Nephron (organoid): ENCODE measurements at regions not wholly inside any gene's neighbourhood (a gene's known extent, or its start where the extent isn't known, plus 50 kb on each side); places are given as distances from the start of the nearest gene placed in this dataset.
A peak's percentile ranks its signal among the peaks of the same experiment; 100 is the strongest.

Source experiments
- H3K27ac Mint-ChIP-seq, 3 experiments: 2 replicates each; pipeline ENCODE4 v1.8.0; 2020; ENCODE audit warnings: mixed read lengths in 3 of 3, mild to moderate bottlenecking in 2 of 3, moderate library complexity in 1 of 3
- H3K27me3 Mint-ChIP-seq: 2 replicates; pipeline ENCODE4 v1.8.0; 2021; ENCODE audit warnings: low read depth, mild to moderate bottlenecking, moderate library complexity, mixed read lengths
- H3K36me3 Mint-ChIP-seq: 2 replicates; pipeline ENCODE4 v1.8.0; 2020; ENCODE audit warnings: low read depth, mixed read lengths
- H3K4me1 Mint-ChIP-seq: 2 replicates; pipeline ENCODE4 v1.8.0; 2020; ENCODE audit warnings: mixed read lengths
- H3K4me3 Mint-ChIP-seq, 3 experiments: 2 replicates each; pipeline ENCODE4 v1.8.0; 2020; ENCODE audit warnings: mild to moderate bottlenecking in 3 of 3, mixed read lengths in 3 of 3, moderate library complexity in 2 of 3
- H3K9me3 Mint-ChIP-seq: 2 replicates; pipeline ENCODE4 v1.8.0; 2020; ENCODE audit warnings: mixed read lengths
- TF ChIP-seq, protein P1 (sequence below), 3 experiments: fragments of 200-600 bp; sonication (generic); IDR thresholded peaks; one replicate each; pipeline ENCODE4 v1.5.0; 2021; ENCODE audit warnings: antibody characterized with exemption in 3 of 3; ENCODE audit not compliant: unreplicated experiment in 3 of 3

DNA sequence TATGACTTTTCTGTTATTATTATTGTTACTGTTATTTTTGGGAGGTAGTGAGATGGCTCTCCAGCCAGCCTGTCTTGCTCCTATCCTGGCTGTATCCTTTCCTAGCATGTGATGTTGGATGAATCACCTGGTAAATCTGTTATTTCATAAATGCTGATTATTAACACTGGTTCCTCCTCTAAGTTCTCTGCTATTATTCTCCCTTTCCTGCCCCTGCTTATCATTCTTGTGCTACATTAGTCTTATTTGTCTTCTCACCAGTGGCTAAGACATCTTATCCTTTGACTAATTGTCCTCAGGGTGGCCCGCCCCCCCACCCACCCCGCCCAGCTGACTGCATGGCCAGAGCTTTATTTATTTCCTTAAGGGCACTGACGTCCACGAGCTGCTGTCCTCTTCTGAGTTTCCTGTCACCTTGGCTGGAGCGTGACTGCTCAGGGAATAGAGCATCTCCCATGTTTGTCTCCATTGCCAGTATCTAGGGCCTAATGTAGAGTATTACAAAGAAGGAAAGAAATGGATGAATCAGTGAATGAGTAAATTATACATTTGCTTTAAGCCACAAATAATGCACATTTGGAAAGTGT lies 110.1 kb upstream of the KLF6 start:
- no peak overlapping the region for H3K27ac Mint-ChIP-seq
- no peaks in the 10 kb centered on the region for H3K9me3 Mint-ChIP-seq
- no peak overlapping the region for H3K4me3 Mint-ChIP-seq
- H3K4me1 Mint-ChIP-seq = peaks cover 15% of the 10 kb centered on the region
- TF ChIP-seq, protein P1, sequence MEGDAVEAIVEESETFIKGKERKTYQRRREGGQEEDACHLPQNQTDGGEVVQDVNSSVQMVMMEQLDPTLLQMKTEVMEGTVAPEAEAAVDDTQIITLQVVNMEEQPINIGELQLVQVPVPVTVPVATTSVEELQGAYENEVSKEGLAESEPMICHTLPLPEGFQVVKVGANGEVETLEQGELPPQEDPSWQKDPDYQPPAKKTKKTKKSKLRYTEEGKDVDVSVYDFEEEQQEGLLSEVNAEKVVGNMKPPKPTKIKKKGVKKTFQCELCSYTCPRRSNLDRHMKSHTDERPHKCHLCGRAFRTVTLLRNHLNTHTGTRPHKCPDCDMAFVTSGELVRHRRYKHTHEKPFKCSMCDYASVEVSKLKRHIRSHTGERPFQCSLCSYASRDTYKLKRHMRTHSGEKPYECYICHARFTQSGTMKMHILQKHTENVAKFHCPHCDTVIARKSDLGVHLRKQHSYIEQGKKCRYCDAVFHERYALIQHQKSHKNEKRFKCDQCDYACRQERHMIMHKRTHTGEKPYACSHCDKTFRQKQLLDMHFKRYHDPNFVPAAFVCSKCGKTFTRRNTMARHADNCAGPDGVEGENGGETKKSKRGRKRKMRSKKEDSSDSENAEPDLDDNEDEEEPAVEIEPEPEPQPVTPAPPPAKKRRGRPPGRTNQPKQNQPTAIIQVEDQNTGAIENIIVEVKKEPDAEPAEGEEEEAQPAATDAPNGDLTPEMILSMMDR (IDR thresholded peaks at IDR 0.05; ENCODE audit: unreplicated experiment in 3 of 3) = no peak
- H3K36me3 Mint-ChIP-seq = no peaks in the 10 kb centered on the region
- peaks cover 4% of the 10 kb centered on the region for H3K27me3 Mint-ChIP-seq

DNA sequence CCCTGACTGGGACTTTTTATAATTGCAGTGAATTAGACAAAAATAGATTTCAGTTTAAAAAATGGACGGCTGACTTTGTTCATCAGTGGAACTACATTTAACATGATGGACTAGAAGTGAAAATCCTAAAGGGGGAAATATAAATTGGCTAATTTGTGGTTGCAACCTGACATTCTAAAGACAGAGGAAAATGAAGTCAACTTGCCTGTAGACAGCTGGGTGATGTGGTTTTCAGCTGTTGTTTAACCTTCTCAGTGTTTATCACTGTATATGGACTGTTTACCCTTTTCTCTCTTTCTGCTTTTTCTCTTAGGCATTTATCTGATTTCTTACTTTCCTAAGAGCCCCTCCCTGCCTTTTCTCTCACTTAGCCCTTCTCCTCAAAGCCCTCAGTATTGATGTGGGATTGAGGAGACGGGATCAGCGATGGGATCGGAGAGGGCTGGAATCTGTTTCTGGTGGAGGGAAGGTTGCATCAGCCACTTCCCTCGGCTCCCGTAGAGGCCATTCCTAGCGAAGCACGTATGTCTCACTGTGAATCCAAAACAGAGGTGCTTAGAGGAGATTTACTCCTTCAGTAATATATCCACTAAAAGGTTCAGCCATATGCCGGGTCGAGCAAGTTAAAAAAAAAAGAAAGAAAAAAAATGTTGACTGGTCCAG lies 109.0 kb upstream of the KLF6 start:
- no peaks in the 10 kb centered on the region for H3K9me3 Mint-ChIP-seq
- no peak overlapping the region for H3K4me3 Mint-ChIP-seq
- no peak overlapping the region for H3K27ac Mint-ChIP-seq
- no peaks in the 10 kb centered on the region for H3K36me3 Mint-ChIP-seq
- peaks cover 21% of the 10 kb centered on the region for H3K4me1 Mint-ChIP-seq
- TF ChIP-seq, protein P1 (IDR thresholded peaks at IDR 0.05; ENCODE audit: unreplicated experiment in 3 of 3) = no peak
- H3K27me3 Mint-ChIP-seq = peaks cover 4% of the 10 kb centered on the region

DNA sequence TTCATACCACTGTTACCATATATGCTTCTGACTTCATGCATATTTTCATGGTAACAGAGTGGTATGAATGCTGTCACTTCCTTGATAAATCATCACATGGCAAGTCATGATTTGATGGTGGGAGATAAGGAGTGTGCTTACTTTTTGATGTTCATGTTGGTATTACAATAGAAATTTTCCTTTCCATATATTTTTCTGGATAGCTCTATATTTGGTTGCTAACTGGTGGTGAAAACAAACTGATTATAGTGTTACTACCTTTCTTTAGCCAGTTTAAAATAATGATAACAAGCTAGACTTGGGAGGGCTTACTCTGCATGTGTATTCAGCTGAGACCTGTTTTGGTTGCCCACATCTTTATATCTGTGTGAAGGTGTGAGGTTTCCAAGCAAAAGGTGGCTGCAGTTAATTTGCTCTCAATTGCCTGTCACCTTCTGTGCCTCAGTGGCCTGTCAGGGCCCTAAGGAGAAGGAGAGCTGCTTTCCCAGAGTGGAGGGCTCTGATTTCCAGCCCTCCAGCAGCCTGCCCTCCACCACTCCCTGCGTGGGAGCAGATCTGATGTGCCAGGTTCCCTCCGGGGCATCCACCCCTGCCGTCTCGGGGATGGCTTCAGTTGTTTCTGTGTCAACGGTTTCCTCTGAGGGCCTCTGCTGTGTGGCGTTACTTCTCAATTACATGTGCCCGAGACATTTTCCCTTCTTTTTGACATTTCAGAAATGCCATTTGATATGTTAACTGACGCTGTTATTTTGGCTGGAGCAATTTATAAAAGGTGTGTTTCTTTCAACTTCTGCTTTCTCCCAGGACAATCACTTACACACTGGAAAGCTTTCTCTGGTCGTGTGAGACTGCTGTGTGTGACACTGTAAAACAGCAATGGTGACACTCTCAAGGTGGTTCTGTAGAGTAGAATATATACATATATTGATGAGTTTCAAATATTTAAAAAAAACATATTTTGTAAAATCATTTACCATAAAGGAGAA lies 107.7 kb upstream of the KLF6 start:
- peaks cover 4% of the 10 kb centered on the region for H3K27me3 Mint-ChIP-seq
- H3K4me1 Mint-ChIP-seq = peaks cover 23% of the 10 kb centered on the region
- TF ChIP-seq, protein P1 (IDR thresholded peaks at IDR 0.05; ENCODE audit: unreplicated experiment in 3 of 3) = no peak
- H3K4me3 Mint-ChIP-seq = no peak overlapping the region
- H3K27ac Mint-ChIP-seq = peak overlapping the region in 1 of 3 experiments; percentile 86
- H3K9me3 Mint-ChIP-seq = no peaks in the 10 kb centered on the region
- H3K36me3 Mint-ChIP-seq = no peaks in the 10 kb centered on the region

DNA sequence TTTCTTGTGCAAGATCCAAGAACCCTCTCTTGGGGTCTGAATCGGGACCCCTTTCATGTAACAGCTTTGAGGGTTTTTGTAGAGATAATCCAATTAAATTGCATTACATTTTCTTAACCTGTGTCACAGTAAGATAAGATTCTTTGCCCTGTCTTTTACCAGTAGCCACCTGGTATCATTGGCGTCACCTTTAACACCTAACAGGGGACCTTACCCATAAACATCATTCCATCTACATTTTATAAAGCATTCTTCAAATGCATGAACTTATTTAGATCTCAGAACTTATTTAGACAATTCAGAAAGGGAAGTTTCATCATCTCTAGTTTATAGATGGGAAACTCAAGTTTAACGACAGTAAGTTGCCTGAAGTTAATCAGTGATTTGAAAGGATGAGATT lies 106.4 kb upstream of the KLF6 start:
- Mint-ChIP-seq H3K9me3 (no peaks in the 10 kb centered on the region), H3K4me1 (peaks cover 33% of the 10 kb centered on the region), H3K36me3 (no peaks in the 10 kb centered on the region), H3K27ac (no peak overlapping the region), H3K4me3 (no peak overlapping the region), H3K27me3 (peaks cover 4% of the 10 kb centered on the region)
- TF ChIP-seq, protein P1 (IDR thresholded peaks at IDR 0.05; ENCODE audit: unreplicated experiment in 3 of 3) = no peak

DNA sequence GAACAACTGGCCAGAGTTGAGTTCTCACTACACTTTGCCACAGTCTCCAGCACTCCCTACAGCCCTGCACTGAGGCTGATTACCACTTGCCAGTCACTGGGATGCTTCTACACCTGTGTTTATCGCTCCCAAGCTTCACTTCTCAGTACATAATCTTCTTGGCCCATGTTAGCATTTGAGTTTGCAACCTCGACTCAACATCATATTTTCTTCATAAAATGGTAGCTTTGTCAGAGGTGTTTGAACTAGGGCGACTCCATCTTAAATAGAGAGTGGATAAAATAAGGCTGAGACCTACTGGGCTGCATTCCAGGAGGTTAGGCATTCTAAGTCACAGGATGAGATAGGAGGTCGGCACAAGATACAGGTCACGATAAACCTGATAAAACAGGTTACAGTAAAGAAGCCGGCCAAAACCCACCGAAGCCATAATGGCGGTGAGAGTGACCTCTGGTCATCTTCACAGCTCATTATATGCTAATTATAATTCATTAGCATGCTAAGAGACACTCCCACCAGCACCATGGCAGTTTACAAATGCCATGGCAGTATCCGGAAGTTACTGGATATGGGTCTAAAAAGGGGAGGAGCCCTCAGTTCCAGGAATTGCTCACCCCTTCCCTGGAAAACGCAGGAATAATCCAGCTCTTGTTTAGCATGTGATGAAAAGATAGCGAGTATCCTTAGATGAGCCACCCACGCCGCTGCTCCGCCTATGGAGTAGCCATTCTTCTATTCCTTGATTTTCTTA lies 105.8 kb upstream of the KLF6 start:
- TF ChIP-seq, protein P1 (IDR thresholded peaks at IDR 0.05; ENCODE audit: unreplicated experiment in 3 of 3) = no peak
- H3K36me3 Mint-ChIP-seq = no peaks in the 10 kb centered on the region
- H3K9me3 Mint-ChIP-seq = no peaks in the 10 kb centered on the region
- H3K4me1 Mint-ChIP-seq = peaks cover 34% of the 10 kb centered on the region
- H3K27me3 Mint-ChIP-seq = peaks cover 4% of the 10 kb centered on the region
- H3K4me3 Mint-ChIP-seq = no peak overlapping the region
- no peak overlapping the region for H3K27ac Mint-ChIP-seq
